NCI-H526 treated with DMSO at 0.1 percent for 48 hours (cell line): ENCODE measurements at regions not wholly inside any gene's neighbourhood (a gene's known extent, or its start where the extent isn't known, plus 50 kb on each side); places are given as distances from the start of the nearest gene placed in this dataset.
"Not testable (repeated sequence)": the region's sequence is repeated elsewhere in the genome, so short reads cannot be mapped to it uniquely, and the experiment has no call there.

Experiments used
- DNase-seq: peaks from one replicate; lab custom pipeline; 2025; lab: John Stamatoyannopoulos, UW

DNA sequence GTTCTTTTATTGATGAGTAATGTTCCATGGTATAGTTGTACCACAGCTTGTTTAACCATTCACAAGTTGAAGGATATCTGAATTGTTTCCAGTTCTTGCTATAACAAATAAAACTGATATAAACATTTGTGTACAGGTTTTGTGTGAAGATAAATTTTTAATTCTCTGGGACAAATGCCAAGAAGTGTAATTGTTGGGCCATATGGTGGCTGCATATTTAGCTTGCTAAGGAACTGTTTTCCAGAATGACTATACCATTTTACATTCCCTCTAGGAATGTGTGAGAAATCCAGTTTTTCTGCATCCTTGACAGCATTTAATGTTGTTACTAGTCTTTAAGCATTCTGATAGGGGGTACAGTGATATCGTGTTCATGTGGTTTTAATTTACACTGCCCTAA is 368.5 kb downstream of the KIF2B start:
- DNase-seq: no peak

DNA sequence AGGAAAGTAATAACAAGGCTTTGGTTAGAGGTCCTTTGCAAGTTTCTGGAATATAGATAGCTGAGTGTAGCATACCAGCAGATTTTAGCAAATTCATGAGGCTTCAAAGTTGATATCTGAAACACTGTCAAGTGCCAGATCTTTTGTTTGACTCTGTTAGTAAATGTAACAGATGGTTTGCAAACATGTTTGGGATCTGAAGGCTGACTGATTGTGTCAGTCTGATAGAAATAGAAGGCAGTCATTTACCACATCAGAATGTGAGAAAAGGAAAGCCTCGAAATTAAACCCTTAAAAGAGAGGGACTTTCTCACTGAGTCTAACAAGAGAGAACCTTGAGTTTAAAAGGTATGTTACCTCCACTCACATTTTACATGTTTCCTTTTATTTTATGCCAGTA is 371.5 kb downstream of the KIF2B start:
- DNase-seq: no peak

DNA sequence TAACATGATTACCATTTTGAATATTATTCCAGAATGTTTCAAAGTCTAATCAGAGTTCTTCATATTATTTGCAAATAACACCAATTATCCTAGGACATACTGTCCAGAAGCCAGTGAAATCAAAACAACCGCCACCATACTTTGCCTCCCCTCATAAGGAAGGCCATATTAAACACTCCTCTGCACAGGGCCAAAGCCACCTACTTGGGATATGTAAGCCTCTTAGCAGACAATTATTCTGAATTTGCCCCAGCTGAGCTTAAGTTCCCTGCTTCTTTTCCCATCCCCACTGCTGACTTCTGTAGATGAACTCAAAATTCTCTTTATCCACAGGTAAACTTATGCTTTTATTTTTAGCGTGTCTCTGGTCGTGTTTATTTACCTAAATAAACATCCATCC is 374.0 kb downstream of the KIF2B start:
- no peak for DNase-seq

DNA sequence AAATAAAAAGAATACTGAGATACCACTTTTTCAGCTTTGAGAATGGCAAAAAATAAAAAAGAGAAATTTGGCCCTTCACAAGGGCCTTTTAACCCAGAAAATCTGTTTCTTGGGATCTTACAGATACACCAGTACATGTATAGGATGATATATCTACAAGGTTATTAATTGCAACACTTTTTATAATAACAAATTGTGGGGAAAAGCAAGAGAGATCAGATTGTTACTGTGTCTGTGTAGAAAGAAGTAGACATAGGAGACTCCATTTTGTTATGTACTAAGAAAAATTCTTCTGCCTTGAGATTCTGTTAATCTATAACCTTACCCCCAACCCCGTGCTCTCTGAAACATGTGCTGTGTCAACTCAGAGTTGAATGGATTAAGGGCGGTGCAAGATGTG is 378.7 kb downstream of the KIF2B start:
- DNase-seq: not testable (repeated sequence)

DNA sequence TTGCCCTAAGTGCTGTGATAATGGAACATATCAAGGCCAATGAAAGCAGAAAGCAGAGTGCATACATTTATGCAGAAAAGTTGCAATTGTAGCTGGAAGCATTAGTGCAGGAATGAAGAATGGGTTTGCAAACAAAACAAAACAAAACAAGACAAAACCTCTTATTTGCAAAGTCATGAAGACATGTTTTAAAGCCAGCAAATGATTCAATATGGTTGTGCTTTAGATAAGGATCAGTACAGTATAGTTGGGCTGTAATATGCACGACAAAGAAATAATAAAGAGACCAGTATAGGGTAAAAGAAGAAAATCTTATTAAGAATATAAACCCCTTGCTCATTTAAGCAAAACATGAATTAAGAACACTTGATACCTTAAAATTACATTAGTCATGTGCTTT is 398.1 kb downstream of the KIF2B start:
- DNase-seq: no peak

DNA sequence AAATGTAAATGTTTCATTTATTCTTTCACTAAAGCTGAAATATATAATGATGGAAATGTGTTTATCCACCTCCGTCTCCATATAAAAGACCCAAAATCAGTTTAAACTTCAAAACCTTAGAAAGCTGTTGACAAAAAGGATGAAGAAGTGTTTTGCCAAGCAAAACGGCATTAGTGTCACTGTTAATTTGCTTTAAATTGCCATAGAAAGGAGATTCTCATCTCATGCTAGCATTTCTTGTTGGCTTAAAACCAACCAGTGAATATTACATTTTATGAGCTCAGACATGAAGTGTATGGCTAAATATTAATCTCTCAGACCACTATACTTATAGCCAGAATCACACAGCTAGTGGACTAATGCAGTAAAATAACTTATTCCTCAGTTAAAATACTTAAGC is 398.8 kb downstream of the KIF2B start:
- no peak for DNase-seq

DNA sequence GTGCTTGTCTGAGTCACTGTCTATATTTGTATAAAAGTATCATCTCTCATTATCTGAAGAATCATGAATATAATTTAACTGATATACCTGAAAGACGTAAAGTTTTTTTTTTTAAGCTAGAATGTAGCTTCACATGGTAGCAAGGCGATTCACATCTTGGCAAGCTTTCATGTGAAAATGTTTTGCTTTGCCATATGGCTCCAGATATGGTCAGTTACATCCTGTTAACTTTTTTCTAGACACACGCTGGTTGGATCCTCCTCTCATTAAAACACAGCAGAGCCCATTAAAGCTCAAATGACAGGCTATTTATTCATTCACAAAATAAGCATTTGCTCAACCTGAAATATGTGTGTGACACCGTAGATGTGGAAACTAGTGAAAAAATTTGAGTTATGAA is 412.8 kb downstream of the KIF2B start:
- no peak for DNase-seq

DNA sequence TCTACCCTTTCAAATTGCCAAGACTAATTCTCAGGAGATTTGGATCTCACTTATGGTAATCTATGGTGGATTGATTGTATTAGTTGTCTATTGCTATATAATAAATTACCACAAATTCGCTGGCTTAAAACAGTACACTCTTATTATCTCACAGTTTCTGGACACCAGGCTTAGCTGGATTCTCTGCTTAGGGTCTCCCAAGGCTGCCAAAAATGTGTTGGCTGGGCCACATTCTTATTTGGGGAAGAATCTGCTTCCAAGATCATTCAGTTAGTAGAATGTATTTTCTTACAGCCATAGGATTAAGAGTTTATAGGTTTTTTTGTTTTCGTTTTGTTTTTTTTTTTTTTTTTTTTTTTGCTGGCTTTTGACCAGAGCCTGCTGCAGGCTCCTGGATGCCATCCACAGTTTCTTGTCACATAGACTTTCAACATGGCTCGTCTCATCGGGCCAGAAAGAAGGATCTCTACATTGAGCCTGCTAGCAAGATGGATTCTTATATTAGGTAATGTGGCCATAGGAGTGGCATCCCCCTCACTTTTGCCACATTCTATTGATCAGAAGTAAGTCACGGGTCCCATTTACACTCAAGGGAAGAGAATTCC is 415.3 kb downstream of the KIF2B start:
- DNase-seq: no peak

DNA sequence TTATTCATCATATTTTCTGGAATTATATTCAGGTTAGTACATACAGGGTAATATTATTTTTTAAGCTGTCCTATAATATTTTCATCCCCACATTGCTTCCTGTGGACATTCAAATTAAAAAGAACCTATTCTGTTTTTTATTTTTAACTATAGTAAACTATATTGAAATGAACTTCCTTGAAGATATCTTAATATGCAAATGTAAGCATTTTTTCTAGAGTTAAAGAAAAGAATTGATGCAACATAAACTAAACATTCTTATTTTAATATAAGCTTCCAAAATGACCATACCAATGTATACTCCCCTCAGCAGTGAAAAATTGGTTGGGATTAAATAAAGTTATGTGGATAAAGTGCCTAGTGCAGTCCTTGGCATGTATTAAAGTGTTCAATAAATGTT is 416.6 kb downstream of the KIF2B start:
- DNase-seq: no peak

DNA sequence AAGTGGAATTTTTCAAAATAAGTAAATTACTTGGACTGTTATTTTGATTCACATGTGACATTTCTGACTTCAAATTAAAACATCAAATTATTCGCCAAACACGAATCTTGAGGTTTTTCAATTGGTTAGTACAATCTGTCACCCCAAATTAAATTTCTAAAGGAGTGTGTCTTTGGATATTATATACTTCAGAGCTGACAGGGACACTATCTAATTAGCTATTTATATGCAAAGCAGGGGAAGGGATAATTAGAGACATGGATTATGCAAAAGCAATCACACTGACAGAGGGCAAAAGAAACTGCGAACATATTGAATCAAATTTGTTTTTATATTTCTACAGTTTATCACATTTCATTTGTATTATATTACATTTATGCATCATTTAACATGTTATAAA is 433.0 kb downstream of the KIF2B start:
- no peak for DNase-seq

DNA sequence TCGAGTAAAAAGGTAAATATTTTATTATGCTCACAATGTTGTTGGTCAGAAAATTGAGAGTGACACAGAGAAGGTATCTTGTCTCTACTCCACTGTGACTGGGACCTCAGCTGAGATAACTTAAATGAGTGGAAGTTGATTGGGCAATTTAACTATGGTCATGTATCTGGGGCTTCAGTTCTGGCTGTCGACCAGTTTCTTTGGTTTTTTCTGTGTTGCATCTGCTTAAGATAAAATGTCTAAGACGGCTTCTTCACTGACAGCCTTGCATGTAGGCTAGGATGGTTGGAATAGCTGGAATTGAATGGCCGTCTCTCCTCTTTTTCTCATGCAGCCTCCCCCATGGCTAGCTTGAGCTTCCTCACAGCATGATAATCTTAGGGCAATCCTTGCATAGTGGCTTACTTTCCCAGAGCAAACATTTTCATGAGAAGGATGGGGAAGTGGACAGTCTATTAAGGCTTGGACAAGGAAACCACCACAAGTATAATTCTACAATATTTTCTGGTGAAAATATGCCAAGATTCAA is 433.7 kb downstream of the KIF2B start:
- DNase-seq: no peak

DNA sequence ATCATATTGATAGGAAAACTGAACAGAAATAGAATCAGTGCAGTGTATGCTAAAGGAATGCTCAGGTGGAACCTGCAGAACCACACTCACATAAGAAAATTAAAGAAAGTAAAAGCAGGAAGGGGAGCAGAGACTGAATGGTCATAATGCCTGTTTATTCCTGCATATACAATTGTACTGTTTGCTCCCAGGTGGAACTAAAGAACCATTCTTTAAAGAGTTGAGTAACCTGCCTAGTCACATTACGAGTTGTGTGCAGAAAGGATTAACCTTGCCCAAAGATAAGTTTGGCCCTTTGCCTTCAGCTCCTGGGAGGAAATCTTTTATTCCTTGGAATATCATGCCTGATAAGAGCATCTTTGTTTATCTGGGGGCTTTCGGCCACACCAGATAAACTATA is 434.7 kb downstream of the KIF2B start:
- no peak for DNase-seq

DNA sequence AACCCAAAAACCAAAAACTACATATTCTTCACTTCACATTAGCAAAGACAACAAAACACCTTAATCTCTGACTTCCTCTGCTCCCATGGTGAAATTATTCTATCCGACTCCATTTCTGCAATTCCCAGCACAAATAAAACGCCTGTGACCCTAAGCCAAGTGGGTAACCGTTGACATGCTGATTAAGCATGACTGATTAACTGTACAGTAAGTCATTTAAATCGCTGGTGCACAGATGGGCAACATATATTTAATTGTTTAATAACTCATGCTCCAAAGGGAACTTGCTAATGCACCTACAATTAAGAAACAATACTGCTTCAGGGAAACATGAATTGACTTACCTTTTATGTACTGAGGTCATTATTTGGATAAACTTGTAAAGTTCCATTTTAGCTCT is 436.7 kb downstream of the KIF2B start:
- DNase-seq: no peak

DNA sequence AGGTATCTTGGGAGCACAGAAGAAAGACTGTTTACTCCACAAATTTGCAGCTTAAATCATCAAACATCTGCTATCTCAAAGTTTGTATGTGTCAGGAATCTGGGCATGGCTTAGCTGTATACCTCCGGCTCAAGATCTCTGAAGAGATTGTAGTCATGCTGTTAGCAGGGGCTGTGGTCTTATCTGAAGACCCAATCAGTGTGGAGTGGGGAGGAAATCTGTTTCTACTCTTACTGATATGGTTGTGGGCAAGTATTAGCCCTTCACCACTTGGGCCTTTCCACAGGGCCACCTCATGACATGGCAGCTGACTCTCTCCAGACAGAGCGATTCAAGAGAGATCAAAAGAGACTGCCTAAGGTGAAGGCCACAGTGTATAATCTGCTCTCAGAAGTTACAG is 438.7 kb downstream of the KIF2B start:
- DNase-seq: no peak

DNA sequence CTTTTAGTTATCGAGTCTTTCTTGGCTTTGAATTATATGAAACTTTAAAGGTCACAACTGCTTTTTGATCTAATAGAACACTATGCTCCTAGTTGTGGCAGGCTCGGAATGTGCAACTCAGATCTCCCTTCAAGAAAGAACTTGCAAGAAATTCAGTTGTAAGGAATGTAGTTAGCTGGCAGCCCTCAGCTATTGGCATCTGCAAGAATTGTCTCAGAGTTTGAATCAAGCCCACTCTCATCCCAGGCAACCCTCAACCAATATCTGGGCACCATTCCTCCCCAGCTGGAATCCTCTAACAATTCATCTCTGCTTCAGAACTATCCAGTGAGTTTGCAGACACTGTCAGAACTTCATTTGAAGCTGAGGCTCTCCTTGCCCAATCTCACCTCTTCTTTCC is 447.2 kb downstream of the KIF2B start:
- no peak for DNase-seq

DNA sequence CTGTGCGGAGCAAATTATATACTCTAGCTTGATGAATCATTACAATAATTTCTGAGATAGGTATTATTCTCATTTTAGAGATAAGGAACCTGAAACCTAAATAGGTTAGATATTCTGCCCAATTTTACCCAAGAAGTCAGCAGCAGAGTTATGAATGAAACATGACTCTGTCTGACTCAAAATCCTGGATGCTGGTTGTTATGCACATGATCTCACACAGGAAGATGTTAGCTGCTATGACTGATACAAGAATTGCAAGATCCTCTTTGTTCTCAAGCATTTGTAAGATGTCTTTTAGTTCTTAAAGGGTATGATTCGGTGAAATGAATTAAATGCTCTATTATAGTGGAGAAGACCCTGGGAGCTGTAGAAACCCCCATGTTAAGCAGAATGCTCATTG is 447.8 kb downstream of the KIF2B start:
- no peak for DNase-seq

DNA sequence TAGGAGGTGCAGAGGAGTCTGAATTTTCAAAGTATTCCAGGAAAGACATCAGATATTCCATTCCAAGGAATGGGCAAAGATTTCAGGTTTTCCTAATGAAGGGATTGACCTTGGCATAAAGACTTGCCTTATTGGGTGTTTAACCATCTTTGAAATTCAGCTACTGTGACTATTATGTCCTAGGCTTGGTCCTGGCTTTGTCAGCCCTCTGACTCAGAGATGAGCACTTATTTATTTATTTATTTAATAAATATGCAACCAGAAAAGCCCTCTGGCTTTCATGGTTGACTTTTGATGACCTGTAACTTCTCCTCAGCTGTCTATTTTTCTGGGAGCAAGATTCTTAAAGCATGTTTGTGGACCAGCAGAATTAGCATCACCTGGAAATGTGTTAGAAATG is 455.1 kb downstream of the KIF2B start:
- no peak for DNase-seq

DNA sequence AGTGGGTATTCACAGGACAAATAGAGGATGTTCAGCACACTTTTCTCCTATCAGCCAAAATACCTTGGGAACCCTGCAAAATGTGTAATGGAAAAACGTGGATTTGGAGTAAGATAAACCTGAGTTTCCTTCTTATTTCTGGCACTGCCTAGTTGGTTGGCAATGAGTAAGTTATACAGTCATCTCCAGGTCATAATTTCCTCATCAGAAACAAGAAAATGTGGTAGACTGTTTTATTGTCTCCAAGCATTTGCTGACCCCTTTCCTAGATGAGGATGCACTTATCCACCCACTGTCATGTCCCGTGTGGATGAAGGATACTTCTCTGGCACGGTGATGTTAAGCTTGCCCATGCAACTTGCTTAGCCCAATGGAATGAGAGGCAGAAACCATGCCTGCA is 458.0 kb downstream of the KIF2B start:
- DNase-seq: no peak

DNA sequence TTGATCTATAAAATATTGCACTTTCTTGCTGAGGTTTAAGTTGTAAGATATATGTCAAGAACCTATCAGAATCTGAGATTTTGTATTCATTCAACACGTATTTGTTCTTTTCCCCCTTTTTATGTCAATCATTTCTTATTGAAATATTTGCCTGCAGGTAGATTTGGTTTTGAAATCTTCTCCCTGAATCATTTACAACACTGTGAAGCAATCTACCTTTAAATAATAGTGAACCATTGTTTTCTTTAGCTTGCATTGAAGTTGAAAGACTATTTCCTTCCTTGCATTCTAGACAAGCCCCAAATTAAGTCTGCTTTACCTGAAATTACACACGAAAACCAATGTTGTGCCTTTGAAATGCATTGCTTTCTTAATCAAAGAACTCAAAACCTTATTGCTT is 460.2 kb downstream of the KIF2B start:
- DNase-seq: no peak

DNA sequence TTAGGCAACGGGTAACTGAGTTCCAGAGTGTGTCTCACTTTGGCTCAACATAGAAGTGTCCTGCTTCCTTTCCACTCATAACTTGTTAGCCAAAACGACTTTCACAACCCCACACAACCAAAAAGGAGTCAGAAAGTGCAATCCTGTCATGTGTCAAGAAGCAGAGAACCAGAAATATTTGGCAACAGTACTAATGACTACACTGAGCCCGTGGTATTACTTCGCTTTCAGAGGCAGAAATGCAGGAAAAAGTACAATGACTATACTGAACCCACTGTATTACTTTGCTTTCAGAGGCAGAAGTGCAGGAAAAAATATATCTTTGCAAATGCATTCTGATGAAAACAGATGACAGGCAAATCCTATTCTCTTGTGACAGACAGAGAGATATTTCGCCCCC is 484.6 kb downstream of the KIF2B start:
- no peak for DNase-seq

DNA sequence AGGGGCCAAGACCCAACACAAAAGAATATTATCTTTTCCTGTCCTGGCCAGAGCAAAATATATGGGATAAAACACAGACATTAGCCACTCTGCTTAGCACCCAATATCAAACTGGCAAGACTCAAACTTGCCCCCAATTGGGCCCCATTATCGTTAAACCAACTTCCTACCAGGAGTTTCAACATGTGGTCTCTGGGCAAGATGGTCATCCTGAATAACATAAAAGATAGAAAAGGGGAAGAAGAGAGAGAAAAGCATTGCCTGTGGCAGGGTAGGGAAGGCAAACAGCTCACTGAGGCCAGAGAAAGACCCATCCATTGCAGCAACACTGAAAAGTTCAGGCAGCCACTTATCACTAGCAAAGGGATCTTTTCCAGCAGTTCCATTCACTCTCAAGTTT is 502.1 kb downstream of the KIF2B start:
- no peak for DNase-seq

DNA sequence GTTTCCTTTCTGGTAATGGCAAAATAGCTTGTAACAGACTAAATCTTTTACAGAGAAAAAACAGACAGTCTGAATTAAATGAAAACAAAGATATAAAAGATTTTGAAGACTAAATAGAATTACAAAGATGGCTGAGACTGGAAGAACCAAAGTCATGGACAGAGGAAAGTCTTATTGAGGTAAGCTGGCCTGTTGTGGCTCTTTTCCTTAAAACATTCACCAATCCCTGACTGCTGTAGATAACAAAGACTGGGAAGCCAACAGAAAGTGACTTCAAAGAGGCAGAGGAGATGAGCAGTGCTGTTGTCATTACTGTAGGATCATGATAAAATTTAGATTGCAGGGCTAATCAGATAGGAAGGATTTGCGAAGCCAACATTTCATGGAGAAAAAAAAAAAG is 517.0 kb downstream of the KIF2B start:
- no peak for DNase-seq

DNA sequence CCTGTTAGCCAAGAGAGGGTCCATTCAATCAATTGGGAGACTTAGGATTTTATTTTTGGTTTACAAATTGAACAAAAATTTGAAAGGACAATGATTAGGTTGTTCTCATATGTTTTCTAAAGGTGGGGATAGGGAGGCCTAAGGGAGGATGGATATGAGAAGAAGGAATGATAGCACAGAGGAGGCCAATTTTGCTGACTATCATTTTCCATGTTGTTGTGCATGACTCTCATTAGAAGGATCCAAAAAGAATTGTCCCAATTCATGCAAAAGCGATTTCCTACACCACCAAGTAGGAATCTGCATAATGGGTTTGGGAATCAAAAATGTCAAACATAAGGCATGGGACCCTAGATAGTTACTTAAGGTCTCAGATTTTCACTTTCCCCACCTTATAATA is 524.8 kb downstream of the KIF2B start:
- no peak for DNase-seq

DNA sequence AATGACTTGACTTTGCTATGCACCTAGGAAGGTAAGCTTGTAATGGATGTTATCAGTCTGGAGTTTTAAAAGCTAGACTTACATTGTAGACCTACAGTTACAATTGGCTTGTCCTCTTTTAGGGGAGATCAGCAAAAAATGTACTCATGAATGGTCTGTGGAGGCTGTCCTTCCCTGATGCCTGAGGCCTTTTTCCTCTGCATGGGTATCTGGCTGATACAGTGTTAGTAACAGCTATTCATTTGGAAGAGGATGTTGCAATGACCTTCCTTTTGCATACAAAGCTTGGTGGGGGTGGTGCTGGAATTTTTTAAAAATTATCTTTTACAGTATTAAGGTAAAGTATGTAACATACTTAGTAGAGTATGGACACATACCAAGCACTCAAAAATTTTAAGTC is 525.5 kb downstream of the KIF2B start:
- DNase-seq: no peak
